K562 (cell line): ENCODE measurements at regions not wholly inside any gene's neighbourhood (a gene's known extent, or its start where the extent isn't known, plus 50 kb on each side); places are given as distances from the start of the nearest gene placed in this dataset.

ENCODE experiments used
- ATAC-seq: fragments of 200-7000 bp; cut with Tn5 transposase; 3 replicates; pipeline ENCODE4 v1.9.1; 2020; ENCODE audit warnings: moderate library complexity
- BruUV-seq: library from RNA; stranded (reverse); fragments of 400-500 nt; replicated peaks from 2 replicates; lab custom pipeline; 2021; lab: Mats Ljungman, UMichigan
- CTCF ChIA-PET: fragments of 300-600 bp; formaldehyde crosslinking; extraction: SDS; loops from one replicate; lab custom pipeline; 2021; ENCODE audit warnings: low intra/inter-chr PET ratio; lab: Yijun Ruan, JAX
- POLR2A ChIA-PET: fragments of 300-600, 350-650 bp; sonication (Branson Sonifier 250); formaldehyde crosslinking; extraction: SDS; loops from one replicate; lab custom pipeline; 2021; ENCODE audit warnings: antibody characterized with exemption, inconsistent platforms; lab: Yijun Ruan, JAX
- DNase-seq, 4 experiments: peaks; one replicate each; pipeline versions ENCODE4 v3.0.0 to v3.0.0-alpha.2; 2011 to 2018; ENCODE audit warnings: low spot score in 3 of 4, mixed read lengths in 3 of 4; ENCODE audit errors: extremely low read depth in 1 of 4
- FAIRE-seq: peaks from 2 replicates; lab custom pipeline; 2011; peaks lifted over from hg19 to GRCh38; lab: Jason Lieb, UNC
- H2AFZ ChIP-seq: 2 replicates; pipeline ENCODE4 v1.6.0; 2011; ENCODE audit warnings: low read depth, low read length, control low read depth, inconsistent platforms
- H3K27ac ChIP-seq: fragments of 200-600 bp; 3 replicates; pipeline ENCODE4 v1.8.0; 2011; ENCODE audit warnings: low read depth, mild to moderate bottlenecking, control low read depth, inconsistent platforms, low read length, moderate library complexity, mixed read lengths; ENCODE audit errors: extremely low read depth
- H3K27me3 ChIP-seq, 2 experiments: fragments of 300-600 bp in 1 of 2; 2 replicates in 1 of 2; 3 replicates in 1 of 2; pipeline versions ENCODE4 v1.6.0 to v1.8.0; 2011; ENCODE audit warnings: inconsistent platforms in 2 of 2, low read length in 2 of 2, mild to moderate bottlenecking in 1 of 2, mixed read lengths in 1 of 2, moderate library complexity in 1 of 2; ENCODE audit not compliant: control insufficient read depth in 2 of 2, insufficient read depth in 2 of 2
- H3K36me3 ChIP-seq: fragments of 300-600 bp; 3 replicates; pipeline ENCODE4 v1.8.0; 2011; ENCODE audit warnings: mild to moderate bottlenecking, low read length, inconsistent platforms; ENCODE audit not compliant: control insufficient read depth, insufficient read depth
- H3K4me1 ChIP-seq, 2 experiments: fragments of 200-600 bp in 1 of 2; replicated peaks in 1 of 2; 2 replicates in 1 of 2; 3 replicates in 1 of 2; pipeline versions ENCODE4 v1.5.1 to v1.8.0; 2011; ENCODE audit warnings: inconsistent platforms in 2 of 2, low read length in 2 of 2, mild to moderate bottlenecking in 1 of 2, mixed read lengths in 1 of 2, moderate library complexity in 1 of 2; ENCODE audit not compliant: control insufficient read depth in 2 of 2, insufficient read depth in 2 of 2
- H3K4me2 ChIP-seq: 2 replicates; pipeline ENCODE4 v1.6.1; 2011; ENCODE audit warnings: low read length, control low read depth, inconsistent platforms, mixed read lengths; ENCODE audit not compliant: insufficient read depth
- H3K4me3 ChIP-seq: fragments of 200-600 bp; sonication (generic), shearing (Covaris generic); 2 replicates; pipeline ENCODE4 v1.5.1; 2016; ENCODE audit warnings: control low read depth, inconsistent platforms
- H3K79me2 ChIP-seq: fragments of 200-600 bp; 3 replicates; pipeline ENCODE4 v1.8.0; 2011; ENCODE audit warnings: low read length, inconsistent platforms; ENCODE audit not compliant: control insufficient read depth, insufficient read depth
- H3K9ac ChIP-seq, 2 experiments: 2 replicates each; pipeline versions ENCODE4 v1.6.0 to v1.6.1; 2011; ENCODE audit warnings: low read depth in 2 of 2, low read length in 2 of 2, control low read depth in 1 of 2, inconsistent platforms in 1 of 2, mild to moderate bottlenecking in 1 of 2, mixed read lengths in 1 of 2; ENCODE audit not compliant: insufficient read depth in 1 of 2
- H3K9me1 ChIP-seq: one replicate; pipeline ENCODE4 v1.6.0; 2011; ENCODE audit warnings: inconsistent platforms, mild to moderate bottlenecking, low read length, moderate library complexity; ENCODE audit not compliant: control insufficient read depth, insufficient read depth
- H3K9me3 ChIP-seq: replicated peaks from 2 replicates; pipeline ENCODE4 v1.5.1; 2011; ENCODE audit warnings: low read depth, low read length, inconsistent platforms; ENCODE audit not compliant: control insufficient read depth, insufficient read depth
- H4K20me1 ChIP-seq: replicated peaks from 2 replicates; pipeline ENCODE4 v1.6.1; 2011; ENCODE audit warnings: low read length, inconsistent platforms, mixed read lengths; ENCODE audit not compliant: control insufficient read depth, insufficient read depth
- ELF4 ChIP-seq: fragments of 450-650 bp; formaldehyde crosslinking; IDR thresholded peaks from 2 replicates; pipeline ENCODE4 v1.4.0; 2022; ENCODE audit warnings: missing genetic modification characterization
- HNRNPH1 ChIP-seq: fragments of 200-400 bp; formaldehyde crosslinking; optimal IDR thresholded peaks from 2 replicates; pipeline ENCODE3; 2017; ENCODE audit warnings: low read depth, mild to moderate bottlenecking, low read length, moderate library complexity
- LCOR ChIP-seq: sonication (generic); formaldehyde crosslinking; IDR thresholded peaks from 2 replicates; pipeline ENCODE4 v1.8.0; 2022; ENCODE audit warnings: mild to moderate bottlenecking, missing genetic modification reagents
- PHF8 ChIP-seq: fragments of 200-600 bp; sonication (generic); IDR thresholded peaks from 2 replicates; pipeline ENCODE4 v1.6.1; 2012; ENCODE audit warnings: mixed run types, mild to moderate bottlenecking, inconsistent platforms, low read length, moderate library complexity, borderline replicate concordance
- ZBTB5 ChIP-seq: fragments of 450-650 bp; IDR thresholded peaks from 2 replicates; pipeline ENCODE4 v1.6.1; 2017; ENCODE audit warnings: antibody characterized with exemption
- ZNF41 ChIP-seq: fragments of 250-450 bp; sonication (Bioruptor Pico); conservative IDR thresholded peaks from 2 replicates; pipeline ENCODE4 v1.4.0; 2020; ENCODE audit warnings: mild to moderate bottlenecking
- WGBS: fragments of 100-300 bp; shearing (Covaris generic); methylation state at CpG from one replicate; pipeline ENCODE4 v1.1.6; 2016; ENCODE audit warnings: low coverage, mixed read lengths; ENCODE audit not compliant: insufficient coverage; ENCODE audit errors: missing lambda C conversion rate; 5-methylcytosine and 5-hydroxymethylcytosine counted together
- in situ Hi-C: fragments of 300-500 bp; cut with MboI; formaldehyde crosslinking; loops from 4 replicates; pipeline ENCODE4 v1.15.0; 2018; ENCODE audit warnings: inconsistent platforms, mixed read lengths
- intact Hi-C: fragments of 100-400 bp; cut with micrococcal nuclease; formaldehyde crosslinking; loops from 2 replicates; pipeline ENCODE4 v1.14.2; 2022

- no peak overlapping the region for H3K27ac ChIP-seq
- H3K4me1 ChIP-seq, result no peaks in the 10 kb centered on the region
- H3K9me3 ChIP-seq, result no peaks in the 10 kb centered on the region
- FAIRE-seq, result no peak
- BruUV-seq, result no TSS peak
- no peak overlapping the region for H3K4me2 ChIP-seq
- no peaks in the 10 kb centered on the region for H3K79me2 ChIP-seq
- DNase-seq, result no peak
- no peaks in the 10 kb centered on the region for H4K20me1 ChIP-seq
- no peak overlapping the region for H2AFZ ChIP-seq
- POLR2A ChIA-PET, result no interaction called here
- 0% methylated on average over 4 of the region's 4 CpGs for WGBS
- TF ChIP-seq ELF4 (CRISPR knock-in tag), result no peak
- TF ChIP-seq ZNF41 (CRISPR knock-in tag), result no peak
- TF ChIP-seq LCOR (CRISPR knock-in tag), result no peak
- no peak for TF ChIP-seq PHF8
- in situ Hi-C loops (no loop called here), intact Hi-C loops (no loop called here)
- ATAC-seq, result no peak
- no peaks in the 10 kb centered on the region for H3K36me3 ChIP-seq
- no peaks in the 10 kb centered on the region for H3K9me1 ChIP-seq
- H3K27me3 ChIP-seq, result no peaks in the 10 kb centered on the region
- CTCF ChIA-PET, result no interaction called here
- H3K4me3 ChIP-seq, result no peak overlapping the region
- H3K9ac ChIP-seq, result no peak overlapping the region
Measured at GRCh38 chr14:87725318-87725717, 267.7 kb downstream of the GALC start.

GRCh38 chr14:87712396-87713090 lies 280.4 kb downstream of the GALC start:
- Histone ChIP-seq H3K27ac (no peak overlapping the region), H3K9me1 (no peaks in the 10 kb centered on the region), H3K9me3 (no peaks in the 10 kb centered on the region), H3K4me3 (no peak overlapping the region), H3K27me3 (no peaks in the 10 kb centered on the region), H3K36me3 (no peaks in the 10 kb centered on the region), H3K4me2 (no peak overlapping the region), H3K79me2 (no peaks in the 10 kb centered on the region), H3K4me1 (no peaks in the 10 kb centered on the region), H4K20me1 (no peaks in the 10 kb centered on the region), H2AFZ (no peak overlapping the region), H3K9ac (no peak overlapping the region)
- no peak for ATAC-seq
- in situ Hi-C loops, result no loop called here
- no peak for TF ChIP-seq ZBTB5
- TF ChIP-seq HNRNPH1, result no peak
- CTCF ChIA-PET, result no interaction called here
- 10% methylated on average over 6 of the region's 6 CpGs for WGBS
- POLR2A ChIA-PET, result no interaction called here
- intact Hi-C loops, result no loop called here
- BruUV-seq, result no TSS peak
- FAIRE-seq, result no peak
- no peak for DNase-seq
